ENCODE measurements at regions not wholly inside any gene's neighbourhood (a gene's known extent, or its start where the extent isn't known, plus 50 kb on each side); places are given as distances from the start of the nearest gene placed in this dataset.

DNA sequence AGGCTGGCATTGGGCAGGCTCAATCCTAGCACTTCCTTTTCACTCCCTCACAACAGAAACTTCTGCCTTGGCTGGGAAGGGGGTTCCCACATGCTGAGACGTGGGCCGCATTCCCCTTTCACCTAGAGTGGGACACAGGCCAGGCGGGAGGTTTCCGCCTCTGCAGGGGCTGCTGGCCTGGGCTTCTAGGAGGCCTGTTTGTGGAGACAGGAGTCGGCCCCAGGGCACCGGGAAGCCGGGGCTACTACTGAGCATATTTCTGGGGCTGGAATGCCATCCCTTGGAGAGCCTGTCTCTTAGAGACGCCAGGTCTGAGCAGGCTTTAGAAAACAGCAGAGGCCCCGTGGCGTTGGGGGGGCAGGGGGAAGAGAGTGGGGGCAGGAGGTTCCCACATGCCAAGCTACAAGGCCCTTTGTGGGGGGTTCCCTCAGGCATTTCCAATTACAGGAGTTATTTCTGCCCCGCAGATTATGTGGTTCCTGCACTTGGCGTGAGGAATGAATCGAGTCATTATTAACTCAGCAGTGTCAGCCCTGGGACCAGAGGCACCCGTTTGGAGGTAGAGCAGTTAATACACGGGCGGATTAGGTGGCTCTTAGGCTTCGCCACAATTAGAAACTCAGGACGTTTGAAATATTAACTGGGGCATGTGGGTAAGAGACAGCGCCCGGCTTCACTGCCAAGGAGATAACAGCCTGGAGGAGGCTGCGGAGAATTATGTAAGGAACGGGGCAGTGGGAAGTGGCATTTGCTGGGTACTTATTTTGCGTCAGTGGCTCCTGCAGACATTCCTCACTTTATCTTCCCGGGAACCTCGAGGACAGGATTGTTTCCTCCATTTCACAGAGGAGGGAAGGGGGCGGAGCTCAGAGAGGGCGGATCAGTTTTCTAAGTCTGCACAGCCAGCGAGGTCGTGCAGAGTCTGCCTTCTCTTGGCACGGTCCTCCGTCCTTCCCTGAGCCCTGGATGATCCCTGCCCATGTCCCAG is 162.5 kb downstream of the MAF start:
- DNase-seq, result no peak
- Histone ChIP-seq H2AFZ (ENCODE audit: low read length) (no peak overlapping the region), H3K4me1 (ENCODE audit: low read length) (no peaks in the 10 kb centered on the region), H3K27ac (ENCODE audit: low read length) (no peak overlapping the region), H3K9me2 (replicated peaks; ENCODE audit: insufficient read depth, low read length) (no peaks in the 10 kb centered on the region), H3K9me3 (replicated peaks; ENCODE audit: insufficient read depth, low read length) (no peaks in the 10 kb centered on the region), H4K20me1 (ENCODE audit: insufficient read depth, low read length) (no peaks in the 10 kb centered on the region), H3F3A (ENCODE audit: insufficient read depth, low read length) (no peaks in the 10 kb centered on the region), H3K4me3 (ENCODE audit: low read length) (no peak overlapping the region), H3K4me2 (ENCODE audit: low read depth, low read length) (no peak overlapping the region), H3K27me3 (replicated peaks; ENCODE audit: insufficient read depth, low read length) (no peaks in the 10 kb centered on the region), H3K79me2 (ENCODE audit: low read length) (no peaks in the 10 kb centered on the region), H3K9ac (ENCODE audit: low read length) (no peak overlapping the region), H3K36me3 (replicated peaks; ENCODE audit: insufficient read depth, low read length) (no peaks in the 10 kb centered on the region)
- TF ChIP-seq EZH2 (optimal IDR thresholded peaks at IDR 0.05; ENCODE audit: low read depth, low read length) (no peak), EZH2phosphoT487 (IDR thresholded peaks at IDR 0.05; ENCODE audit: low read length) (no peak)
- TF ChIP-seq, protein P1, sequence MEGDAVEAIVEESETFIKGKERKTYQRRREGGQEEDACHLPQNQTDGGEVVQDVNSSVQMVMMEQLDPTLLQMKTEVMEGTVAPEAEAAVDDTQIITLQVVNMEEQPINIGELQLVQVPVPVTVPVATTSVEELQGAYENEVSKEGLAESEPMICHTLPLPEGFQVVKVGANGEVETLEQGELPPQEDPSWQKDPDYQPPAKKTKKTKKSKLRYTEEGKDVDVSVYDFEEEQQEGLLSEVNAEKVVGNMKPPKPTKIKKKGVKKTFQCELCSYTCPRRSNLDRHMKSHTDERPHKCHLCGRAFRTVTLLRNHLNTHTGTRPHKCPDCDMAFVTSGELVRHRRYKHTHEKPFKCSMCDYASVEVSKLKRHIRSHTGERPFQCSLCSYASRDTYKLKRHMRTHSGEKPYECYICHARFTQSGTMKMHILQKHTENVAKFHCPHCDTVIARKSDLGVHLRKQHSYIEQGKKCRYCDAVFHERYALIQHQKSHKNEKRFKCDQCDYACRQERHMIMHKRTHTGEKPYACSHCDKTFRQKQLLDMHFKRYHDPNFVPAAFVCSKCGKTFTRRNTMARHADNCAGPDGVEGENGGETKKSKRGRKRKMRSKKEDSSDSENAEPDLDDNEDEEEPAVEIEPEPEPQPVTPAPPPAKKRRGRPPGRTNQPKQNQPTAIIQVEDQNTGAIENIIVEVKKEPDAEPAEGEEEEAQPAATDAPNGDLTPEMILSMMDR (IDR thresholded peaks at IDR 0.05; ENCODE audit: low read length), result no peak

- Histone ChIP-seq H3K4me1 (ENCODE audit: low read length) (no peaks in the 10 kb centered on the region), H3K9ac (ENCODE audit: low read length) (no peak overlapping the region), H3K9me3 (replicated peaks; ENCODE audit: insufficient read depth, low read length) (no peaks in the 10 kb centered on the region), H3F3A (ENCODE audit: insufficient read depth, low read length) (no peaks in the 10 kb centered on the region), H3K36me3 (replicated peaks; ENCODE audit: insufficient read depth, low read length) (no peaks in the 10 kb centered on the region), H2AFZ (ENCODE audit: low read length) (no peak overlapping the region), H3K9me2 (replicated peaks; ENCODE audit: insufficient read depth, low read length) (no peaks in the 10 kb centered on the region), H4K20me1 (ENCODE audit: insufficient read depth, low read length) (no peaks in the 10 kb centered on the region), H3K27ac (ENCODE audit: low read length) (no peak overlapping the region), H3K27me3 (replicated peaks; ENCODE audit: insufficient read depth, low read length) (no peaks in the 10 kb centered on the region), H3K4me3 (ENCODE audit: low read length) (no peak overlapping the region), H3K4me2 (ENCODE audit: low read depth, low read length) (no peak overlapping the region), H3K79me2 (ENCODE audit: low read length) (no peaks in the 10 kb centered on the region)
- no peak for TF ChIP-seq EZH2phosphoT487 (IDR thresholded peaks at IDR 0.05; ENCODE audit: low read length)
- TF ChIP-seq, protein P1 (IDR thresholded peaks at IDR 0.05; ENCODE audit: low read length), result no peak
- TF ChIP-seq EZH2 (optimal IDR thresholded peaks at IDR 0.05; ENCODE audit: low read depth, low read length), result no peak
- no peak for DNase-seq
Observed at GRCh38 chr16:79436885-79437284, 163.7 kb downstream of the MAF start.

DNA sequence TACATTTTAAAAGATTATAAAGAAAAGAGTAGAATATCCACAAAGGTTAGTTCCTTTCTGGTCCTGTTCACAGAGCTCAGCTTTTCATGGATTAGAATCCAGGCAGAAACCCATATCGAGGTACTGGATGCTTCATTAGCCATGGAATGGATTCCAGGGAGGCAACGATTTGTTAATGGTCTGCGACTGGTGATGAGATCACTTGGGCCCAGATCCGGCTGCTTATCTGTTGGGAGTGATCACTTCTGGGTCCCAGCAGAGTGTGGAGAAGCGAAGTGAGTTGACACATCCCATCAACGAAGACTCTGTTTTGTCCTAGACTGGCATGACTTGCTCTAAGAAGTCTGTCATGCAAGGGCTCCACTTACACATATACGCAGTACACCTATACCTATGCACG is 165.8 kb downstream of the MAF start:
- no peaks in the 10 kb centered on the region for H3K4me1 ChIP-seq (ENCODE audit: low read length)
- no peak for TF ChIP-seq EZH2 (optimal IDR thresholded peaks at IDR 0.05; ENCODE audit: low read depth, low read length)
- TF ChIP-seq, protein P1 (IDR thresholded peaks at IDR 0.05; ENCODE audit: low read length), result no peak
- TF ChIP-seq EZH2phosphoT487 (IDR thresholded peaks at IDR 0.05; ENCODE audit: low read length), result no peak

More for the DNA sequence above, 165.8 kb downstream of the MAF start:
- Histone ChIP-seq H3K36me3 (replicated peaks; ENCODE audit: insufficient read depth, low read length) (no peaks in the 10 kb centered on the region), H3K9me3 (replicated peaks; ENCODE audit: insufficient read depth, low read length) (no peaks in the 10 kb centered on the region), H3K9ac (ENCODE audit: low read length) (no peak overlapping the region), H3K4me3 (ENCODE audit: low read length) (no peak overlapping the region), H4K20me1 (ENCODE audit: insufficient read depth, low read length) (no peaks in the 10 kb centered on the region), H3K79me2 (ENCODE audit: low read length) (no peaks in the 10 kb centered on the region), H3K9me2 (replicated peaks; ENCODE audit: insufficient read depth, low read length) (no peaks in the 10 kb centered on the region), H3K27me3 (replicated peaks; ENCODE audit: insufficient read depth, low read length) (no peaks in the 10 kb centered on the region), H3K27ac (ENCODE audit: low read length) (no peak overlapping the region), H3F3A (ENCODE audit: insufficient read depth, low read length) (no peaks in the 10 kb centered on the region), H3K4me2 (ENCODE audit: low read depth, low read length) (no peak overlapping the region), H2AFZ (ENCODE audit: low read length) (no peak overlapping the region)
- DNase-seq, result no peak

Measured in MM.1S (cell line).